ENCODE measurements at regions not wholly inside any gene's neighbourhood (a gene's known extent, or its start where the extent isn't known, plus 50 kb on each side); places are given as distances from the start of the nearest gene placed in this dataset.

DNA sequence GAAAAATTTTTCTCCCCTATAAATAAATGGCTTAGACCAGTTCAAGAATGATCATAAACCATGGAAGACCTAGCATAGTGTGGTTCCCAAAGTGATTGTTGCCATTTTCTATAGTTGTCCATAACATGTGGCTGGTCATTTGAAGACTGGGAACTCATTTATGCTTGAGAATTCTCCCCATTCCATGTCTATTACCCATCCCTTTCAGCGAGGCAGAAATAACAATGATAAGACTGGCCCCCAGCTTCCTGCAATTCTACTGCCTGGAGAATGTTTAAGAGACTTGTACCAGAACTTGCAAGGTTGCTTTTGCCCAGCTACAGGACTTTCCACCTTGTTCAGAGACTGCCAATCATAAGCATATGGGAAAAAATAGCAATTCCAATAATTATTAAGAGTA, 146.5 kb upstream of the CDH11 start:
- TF ChIP-seq, protein P1, sequence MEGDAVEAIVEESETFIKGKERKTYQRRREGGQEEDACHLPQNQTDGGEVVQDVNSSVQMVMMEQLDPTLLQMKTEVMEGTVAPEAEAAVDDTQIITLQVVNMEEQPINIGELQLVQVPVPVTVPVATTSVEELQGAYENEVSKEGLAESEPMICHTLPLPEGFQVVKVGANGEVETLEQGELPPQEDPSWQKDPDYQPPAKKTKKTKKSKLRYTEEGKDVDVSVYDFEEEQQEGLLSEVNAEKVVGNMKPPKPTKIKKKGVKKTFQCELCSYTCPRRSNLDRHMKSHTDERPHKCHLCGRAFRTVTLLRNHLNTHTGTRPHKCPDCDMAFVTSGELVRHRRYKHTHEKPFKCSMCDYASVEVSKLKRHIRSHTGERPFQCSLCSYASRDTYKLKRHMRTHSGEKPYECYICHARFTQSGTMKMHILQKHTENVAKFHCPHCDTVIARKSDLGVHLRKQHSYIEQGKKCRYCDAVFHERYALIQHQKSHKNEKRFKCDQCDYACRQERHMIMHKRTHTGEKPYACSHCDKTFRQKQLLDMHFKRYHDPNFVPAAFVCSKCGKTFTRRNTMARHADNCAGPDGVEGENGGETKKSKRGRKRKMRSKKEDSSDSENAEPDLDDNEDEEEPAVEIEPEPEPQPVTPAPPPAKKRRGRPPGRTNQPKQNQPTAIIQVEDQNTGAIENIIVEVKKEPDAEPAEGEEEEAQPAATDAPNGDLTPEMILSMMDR (IDR thresholded peaks at IDR 0.05; ENCODE audit: control extremely low read depth in 1 of 3, insufficient read depth in 1 of 3, low read depth in 1 of 3, low read length in 3 of 3), result no peak
- TF ChIP-seq EZH2 (IDR thresholded peaks at IDR 0.05; ENCODE audit: low read depth, low read length, severe bottlenecking) (no peak), POLR2A (IDR thresholded peaks at IDR 0.05; ENCODE audit: control extremely low read depth in 1 of 2, low read depth in 2 of 2, low read length in 2 of 2) (no peak)

Data from H1 (cell line).